Stimulated activated naive CD4-positive, alpha-beta T cell treated with Interleukin-2 at 50 U/mL for 16 hours (primary cell): ENCODE measurements at regions not wholly inside any gene's neighbourhood (a gene's known extent, or its start where the extent isn't known, plus 50 kb on each side); places are given as distances from the start of the nearest gene placed in this dataset.
"Not testable (repeated sequence)": the region's sequence is repeated elsewhere in the genome, so short reads cannot be mapped to it uniquely, and the experiment has no call there.

Experiments
- DNase-seq: peaks from one replicate; lab custom pipeline; 2025; lab: John Stamatoyannopoulos, UW

- DNase-seq = peak; percentile 38
Measured at GRCh38 chr14:22491683-22492621, 97.1 kb downstream of the DAD1 start.

GRCh38 chr14:22491053-22491452, 98.0 kb downstream of the DAD1 start:
- not testable (repeated sequence) for DNase-seq

- no peak for DNase-seq
Measured at GRCh38 chr14:22489957-22490950, 98.8 kb downstream of the DAD1 start.

GRCh38 chr14:22489244-22489545, 99.8 kb downstream of the DAD1 start:
- DNase-seq = no peak

DNA sequence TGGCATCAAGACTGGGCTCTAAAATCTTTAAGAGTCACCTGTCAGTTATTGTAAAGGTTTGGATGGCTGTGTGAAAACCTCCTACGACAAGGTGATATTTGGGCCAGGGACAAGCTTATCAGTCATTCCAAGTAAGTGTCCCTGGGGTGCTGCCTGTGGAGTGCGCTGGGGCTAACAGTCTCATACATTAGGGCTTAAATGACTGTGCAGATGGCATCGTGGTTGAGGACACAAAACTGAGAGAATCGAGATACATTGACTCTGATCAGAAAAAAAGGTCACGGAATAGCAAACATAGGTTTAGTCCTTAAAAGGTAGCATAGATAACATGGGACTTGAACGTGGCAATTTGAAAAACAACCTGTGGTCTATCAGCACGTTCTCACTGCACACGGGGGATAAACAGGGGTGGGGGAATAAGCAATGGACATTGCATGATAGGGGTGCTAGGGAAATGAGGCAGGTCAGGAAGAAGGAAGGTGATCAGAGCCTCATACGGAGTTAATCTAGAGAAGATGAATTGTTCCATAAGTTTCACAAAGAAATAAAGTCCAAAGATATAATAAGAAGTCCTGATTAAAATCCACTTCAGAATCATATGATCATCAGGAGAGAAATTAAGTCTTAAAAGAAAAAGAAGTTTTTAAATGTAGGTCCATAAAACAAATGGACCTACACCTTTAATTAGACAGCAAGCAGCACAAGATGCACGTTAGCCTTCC, 100.3 kb downstream of the DAD1 start:
- DNase-seq = no peak

DNA sequence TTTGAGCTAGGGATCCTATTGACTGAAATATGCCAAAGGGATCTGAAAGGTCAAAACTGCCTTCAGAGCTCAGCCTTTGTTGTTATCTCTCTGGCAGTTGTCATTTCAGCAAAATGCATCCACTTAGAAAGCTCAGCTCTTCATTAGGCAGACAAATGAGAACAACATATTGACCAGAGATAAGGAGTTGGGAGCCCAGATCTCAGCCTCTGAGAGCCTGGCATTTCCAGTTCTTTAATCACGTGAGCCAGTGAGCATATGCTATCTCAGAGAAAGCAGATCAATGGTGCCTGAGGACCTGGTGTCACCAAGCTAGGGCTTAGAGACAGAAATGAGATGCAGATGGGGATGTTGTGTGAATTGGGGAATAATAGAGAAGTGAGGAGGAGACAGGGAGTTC, 101.1 kb downstream of the DAD1 start:
- no peak for DNase-seq

- no peak for DNase-seq
Measured at GRCh38 chr14:22487401-22487800, 101.6 kb downstream of the DAD1 start.

GRCh38 chr14:22486675-22487074, 102.3 kb downstream of the DAD1 start:
- no peak for DNase-seq

DNA sequence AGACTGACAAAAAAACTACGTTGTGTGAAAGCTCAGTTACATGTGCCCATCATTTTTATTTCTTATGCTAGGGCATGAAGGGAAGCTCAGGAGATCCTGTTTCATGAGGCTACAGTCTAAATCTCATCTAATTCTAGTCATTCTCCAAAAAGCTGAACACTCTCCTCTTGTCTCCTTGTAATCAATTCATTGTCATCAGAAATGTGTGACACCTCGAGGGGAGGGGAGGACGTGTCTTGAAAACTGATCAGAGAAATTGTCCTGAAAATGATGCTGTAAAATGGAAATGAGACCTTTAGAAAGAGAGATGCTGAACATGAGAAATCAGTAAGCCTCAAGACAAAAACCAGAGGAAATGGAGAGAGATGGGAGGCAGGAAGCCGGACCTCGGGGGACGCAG, 103.4 kb downstream of the DAD1 start:
- DNase-seq = no peak

DNA sequence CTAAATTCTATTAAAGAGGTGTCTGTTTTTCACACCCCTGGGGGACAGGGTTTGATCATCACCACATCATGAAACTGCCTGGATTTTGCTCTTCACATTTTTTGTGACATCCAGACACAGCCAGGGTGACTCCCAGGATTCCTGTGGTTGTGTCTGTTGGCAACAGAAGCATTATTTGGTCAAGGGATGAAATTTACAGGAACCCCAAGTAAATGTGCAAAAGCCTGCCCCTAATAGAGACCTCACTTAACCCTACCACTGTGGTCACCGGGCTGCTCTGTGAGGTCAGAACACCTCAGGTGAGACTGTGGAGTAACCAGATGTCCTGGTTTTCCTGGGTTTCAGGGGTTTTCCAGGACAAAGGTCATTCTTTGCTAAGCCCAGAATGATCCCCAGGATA, 103.8 kb downstream of the DAD1 start:
- no peak for DNase-seq

DNA sequence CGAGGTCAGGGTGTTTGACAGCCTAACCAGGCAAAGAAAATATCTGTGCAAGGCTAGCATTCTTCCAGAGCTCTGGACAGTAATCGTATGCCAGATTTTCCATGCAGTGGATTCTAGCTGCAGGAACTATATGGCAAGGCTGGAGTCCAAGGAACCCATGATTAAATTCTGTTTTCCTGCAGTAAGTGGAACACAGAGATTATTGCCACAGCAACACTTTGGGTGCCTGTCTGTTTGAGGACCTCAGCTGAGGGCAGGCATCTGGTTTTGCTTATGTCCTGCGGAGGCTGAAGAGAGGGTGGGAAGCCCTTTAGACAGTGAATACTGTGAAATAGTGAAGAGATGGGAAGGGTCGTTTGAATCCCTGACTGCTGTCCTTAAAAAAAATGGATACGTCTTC, 104.4 kb downstream of the DAD1 start:
- no peak for DNase-seq

- no peak for DNase-seq
Measured at GRCh38 chr14:22483863-22484593, 105.0 kb downstream of the DAD1 start.

DNA sequence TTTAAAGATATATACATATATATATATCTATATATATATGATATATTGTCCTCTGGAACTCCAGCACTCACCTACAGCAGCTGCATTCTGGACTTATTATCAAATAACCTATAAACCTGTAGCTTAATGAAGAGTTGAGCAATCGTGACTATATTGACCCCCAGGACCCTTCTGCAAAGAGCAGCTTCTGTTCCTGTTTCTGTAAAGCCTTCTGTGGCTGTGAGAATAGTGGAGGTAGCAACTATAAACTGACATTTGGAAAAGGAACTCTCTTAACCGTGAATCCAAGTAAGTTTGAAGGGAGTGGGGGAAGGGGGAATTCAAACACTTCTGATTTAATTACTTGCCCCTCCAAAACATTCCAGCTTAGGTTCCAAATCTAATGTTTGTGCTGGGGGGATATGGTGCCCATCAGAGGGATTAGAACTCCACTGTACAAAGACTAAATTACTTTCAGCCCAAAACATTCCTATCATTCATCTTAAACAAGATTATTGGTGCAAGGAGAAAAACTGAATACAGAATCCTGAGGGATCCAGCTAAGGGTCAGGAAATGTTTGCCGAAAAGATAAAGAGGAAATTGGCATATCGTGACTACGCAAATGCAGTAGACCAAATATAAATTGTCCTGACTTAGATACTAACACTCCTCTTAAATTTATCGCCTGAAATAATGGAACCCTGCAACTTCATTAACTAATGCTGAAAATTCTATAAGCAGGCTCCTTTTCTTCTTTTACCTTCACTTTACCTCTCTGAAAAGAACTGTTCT, 106.1 kb downstream of the DAD1 start:
- no peak for DNase-seq

DNA sequence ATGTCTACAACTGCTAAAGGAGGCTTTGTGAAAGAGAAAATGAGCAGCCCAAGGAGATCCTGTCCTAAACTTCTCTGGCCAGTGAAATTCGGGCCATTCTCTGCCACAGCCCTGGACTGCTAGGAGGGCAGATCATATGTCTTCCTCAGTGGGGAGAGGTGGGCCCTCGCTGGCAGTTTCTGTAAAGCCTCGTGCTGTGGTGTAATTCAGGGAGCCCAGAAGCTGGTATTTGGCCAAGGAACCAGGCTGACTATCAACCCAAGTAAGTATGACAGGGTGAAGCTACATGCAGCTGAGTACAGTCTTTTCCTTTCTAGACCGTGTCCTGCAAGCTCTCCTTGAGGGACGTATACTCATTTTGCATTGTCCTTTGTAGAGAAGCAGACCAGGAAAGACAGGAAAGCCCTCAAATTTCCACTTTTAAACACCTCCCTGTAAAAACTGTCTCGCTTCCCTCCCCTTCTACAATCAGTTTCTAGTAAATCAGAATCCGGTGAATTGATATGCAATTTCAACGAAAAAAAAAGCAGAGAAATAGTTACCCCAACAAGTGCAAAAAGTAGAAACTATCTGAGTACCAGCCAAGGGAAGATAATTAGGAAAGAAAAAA, 106.8 kb downstream of the DAD1 start:
- no peak for DNase-seq

DNA sequence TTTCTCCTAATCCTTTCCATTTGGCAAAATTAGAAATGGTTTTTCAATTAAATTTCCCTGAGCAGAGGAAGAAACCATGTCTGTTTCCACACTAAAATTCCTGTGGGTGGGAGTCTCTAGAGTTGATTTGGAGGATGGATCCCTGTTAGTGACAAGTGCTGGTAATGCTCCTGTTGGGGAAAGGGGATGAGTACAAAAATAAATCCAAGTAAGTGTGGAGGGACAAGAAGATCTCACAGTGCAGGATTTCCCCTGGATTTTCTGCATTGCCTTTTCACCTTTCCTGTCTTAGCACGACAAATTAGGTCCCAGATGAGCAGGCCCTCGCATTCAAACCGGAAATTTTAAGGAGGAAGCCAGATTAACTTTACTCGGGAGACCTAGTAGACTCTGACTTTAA, 107.5 kb downstream of the DAD1 start:
- no peak for DNase-seq

GRCh38 chr14:22479776-22480464, 109.1 kb downstream of the DAD1 start:
- no peak for DNase-seq

DNA sequence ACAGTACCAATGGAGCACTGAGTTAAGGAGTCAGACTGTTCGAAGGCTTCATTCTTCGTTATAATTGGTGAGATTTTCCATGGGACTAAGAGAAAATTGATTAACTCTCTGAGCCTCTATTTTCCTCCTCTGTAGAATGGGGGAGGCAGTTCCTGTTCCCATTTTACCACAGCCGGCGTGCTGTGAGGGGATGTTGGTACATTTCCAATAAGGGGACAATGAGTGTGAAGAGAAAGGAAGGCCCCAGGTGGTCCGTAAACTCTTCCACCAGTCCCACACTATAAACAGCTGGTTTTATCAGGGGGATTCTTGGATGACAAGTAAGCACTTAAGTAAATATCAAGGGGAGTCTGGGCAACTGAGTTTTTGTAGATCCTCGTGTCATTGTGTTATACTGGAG, 109.9 kb downstream of the DAD1 start:
- no peak for DNase-seq

DNA sequence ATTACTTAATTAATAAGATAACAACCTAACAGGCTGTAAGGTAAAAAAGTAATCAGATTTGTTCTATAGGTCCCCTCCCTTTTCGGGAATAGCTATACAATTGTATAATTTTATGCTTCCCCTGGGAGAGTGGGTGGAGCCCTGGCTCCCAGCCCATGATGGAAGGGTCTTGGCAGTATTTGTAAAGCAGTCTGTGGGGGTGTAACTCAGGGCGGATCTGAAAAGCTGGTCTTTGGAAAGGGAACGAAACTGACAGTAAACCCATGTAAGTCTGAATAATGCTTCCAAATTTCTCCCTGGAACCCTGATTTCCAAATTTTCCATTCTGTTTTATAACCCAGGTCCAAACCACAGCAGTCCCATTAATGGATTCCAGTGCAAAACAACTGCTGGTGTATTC, 110.4 kb downstream of the DAD1 start:
- no peak for DNase-seq

DNA sequence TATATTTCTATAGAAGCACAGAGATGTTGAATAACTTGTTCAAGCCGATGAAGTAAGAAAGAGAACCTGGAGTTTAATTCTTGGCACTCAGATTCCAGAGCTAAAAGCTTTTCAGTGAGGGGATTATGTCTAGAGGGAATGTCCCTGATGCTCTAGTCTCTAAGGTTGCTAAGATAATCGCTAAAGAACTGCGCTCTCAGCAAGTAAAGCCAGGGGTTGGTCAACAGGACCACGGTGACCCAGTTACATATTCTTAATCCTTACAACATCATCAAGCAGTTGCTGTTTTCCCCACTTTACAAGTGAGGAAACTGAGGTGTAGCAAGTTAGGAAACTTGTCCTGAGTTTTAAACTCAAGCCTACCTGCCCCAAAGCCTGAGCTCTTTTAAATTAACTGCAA, 110.8 kb downstream of the DAD1 start:
- no peak for DNase-seq
